Ishikawa (cell line): ENCODE measurements at regions not wholly inside any gene's neighbourhood (a gene's known extent, or its start where the extent isn't known, plus 50 kb on each side); places are given as distances from the start of the nearest gene placed in this dataset.

Source experiments
- NFIC ChIP-seq: IDR thresholded peaks from 2 replicates; pipeline ENCODE4 v1.6.1; 2012
- RAD21 ChIP-seq: IDR thresholded peaks from 2 replicates; pipeline ENCODE4 v1.6.1; 2012; ENCODE audit warnings: low read depth

- no peak for TF ChIP-seq NFIC
- no peak for TF ChIP-seq RAD21
These were observed 107.3 kb upstream of the ALDH1B1 start for GRCh38 chr9:38285236-38285635.
